ENCODE measurements at regions not wholly inside any gene's neighbourhood (a gene's known extent, or its start where the extent isn't known, plus 50 kb on each side); places are given as distances from the start of the nearest gene placed in this dataset.

GRCh38 chr10:123298583-123298982, 144.4 kb downstream of the BUB3 start:
- no peak overlapping the region for H3K4me3 ChIP-seq (ENCODE audit: low read length)
- DNase-seq (ENCODE audit: low read depth), result no peak
- TF ChIP-seq CTCF (conservative IDR thresholded peaks at IDR 0.05; ENCODE audit: low read depth, low read length), result no peak

GRCh38 chr10:123299598-123299997, 145.4 kb downstream of the BUB3 start:
- H3K4me3 ChIP-seq (ENCODE audit: low read length), result no peak overlapping the region
- no peak for DNase-seq (ENCODE audit: low read depth)
- TF ChIP-seq CTCF (conservative IDR thresholded peaks at IDR 0.05; ENCODE audit: low read depth, low read length), result no peak

GRCh38 chr10:123301077-123301857, 147.1 kb downstream of the BUB3 start:
- TF ChIP-seq CTCF (conservative IDR thresholded peaks at IDR 0.05; ENCODE audit: low read depth, low read length), result peak; percentile 57
- DNase-seq (ENCODE audit: low read depth), result peak; percentile 89
- H3K4me3 ChIP-seq (ENCODE audit: low read length), result peak overlapping the region; percentile 0

GRCh38 chr10:123303581-123304337, 149.6 kb downstream of the BUB3 start:
- no peak overlapping the region for H3K4me3 ChIP-seq (ENCODE audit: low read length)
- DNase-seq (ENCODE audit: low read depth), result no peak
- no peak for TF ChIP-seq CTCF (conservative IDR thresholded peaks at IDR 0.05; ENCODE audit: low read depth, low read length)

GRCh38 chr10:123305671-123306070, 151.5 kb downstream of the BUB3 start:
- TF ChIP-seq CTCF (conservative IDR thresholded peaks at IDR 0.05; ENCODE audit: low read depth, low read length), result no peak
- no peak for DNase-seq (ENCODE audit: low read depth)
- no peak overlapping the region for H3K4me3 ChIP-seq (ENCODE audit: low read length)

GRCh38 chr10:123306290-123306689, 152.1 kb downstream of the BUB3 start:
- H3K4me3 ChIP-seq (ENCODE audit: low read length), result no peak overlapping the region
- no peak for DNase-seq (ENCODE audit: low read depth)
- TF ChIP-seq CTCF (conservative IDR thresholded peaks at IDR 0.05; ENCODE audit: low read depth, low read length), result no peak
